ENCODE measurements at regions not wholly inside any gene's neighbourhood (a gene's known extent, or its start where the extent isn't known, plus 50 kb on each side); places are given as distances from the start of the nearest gene placed in this dataset.

DNA sequence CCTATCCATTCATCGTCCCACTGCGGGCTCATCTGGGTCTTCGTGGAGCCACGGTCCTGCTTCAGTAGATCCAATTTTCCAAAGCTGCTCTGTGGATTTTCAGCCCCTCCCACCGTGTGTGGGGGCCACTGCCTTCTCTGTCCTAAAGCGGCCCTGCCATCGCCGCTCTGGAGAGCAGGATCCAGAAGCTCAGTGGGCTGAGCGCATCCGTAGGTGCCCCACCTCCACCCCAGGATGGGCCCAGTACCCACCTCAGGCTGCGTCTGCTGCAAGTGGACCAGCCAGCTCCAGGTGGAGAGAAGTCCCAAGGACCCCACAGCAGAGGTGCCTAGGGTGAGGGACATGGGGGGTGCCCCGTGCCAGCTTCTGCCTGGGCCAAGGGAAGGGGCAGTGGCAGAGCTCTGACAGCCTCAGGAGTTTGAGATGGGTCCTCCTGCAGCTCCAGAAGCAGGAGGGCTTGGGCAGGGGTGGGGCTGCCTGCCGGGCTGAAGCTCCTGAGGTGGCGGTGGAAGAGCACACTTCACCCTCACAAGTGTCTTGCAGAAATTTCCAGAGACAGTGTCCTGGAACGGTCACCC lies 148.1 kb upstream of the C14orf180 start:
- DNase-seq (ENCODE audit: low read depth) = no peak
- H3K27me3 ChIP-seq (replicated peaks; ENCODE audit: control insufficient read depth, insufficient read depth, low read length) = peaks cover 5% of the 10 kb centered on the region

DNA sequence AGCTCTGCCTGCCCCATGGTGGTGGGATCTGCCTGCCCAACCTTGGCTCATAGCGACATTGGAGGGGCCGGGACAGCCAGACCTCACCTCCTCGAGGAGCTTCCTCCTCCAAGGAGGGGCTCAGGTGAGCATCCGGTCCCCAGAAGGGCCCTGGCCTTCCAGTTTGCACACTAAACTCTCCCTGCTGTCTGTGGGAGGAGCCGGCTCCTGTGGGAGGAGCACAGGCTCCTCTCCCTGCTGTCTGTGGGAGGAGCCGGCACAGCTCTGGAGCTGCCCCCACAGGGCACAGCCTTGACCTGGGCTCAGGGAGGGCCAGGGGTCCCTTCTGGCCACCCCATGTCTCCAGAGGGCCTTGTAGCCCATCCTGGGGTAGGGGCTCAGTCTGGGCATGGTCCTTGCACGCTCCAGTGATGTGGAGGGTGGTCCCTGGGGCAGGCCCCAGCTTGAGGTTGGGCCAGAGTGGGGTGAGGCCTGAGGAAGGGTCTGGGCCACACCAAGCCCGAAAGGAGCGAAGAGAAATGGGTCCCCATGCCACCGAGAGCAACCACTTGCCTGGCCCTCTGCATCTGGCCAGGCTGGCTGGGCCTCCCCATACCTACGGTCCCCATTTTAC lies 147.5 kb upstream of the C14orf180 start:
- peaks cover 3% of the 10 kb centered on the region for H3K27me3 ChIP-seq (replicated peaks; ENCODE audit: control insufficient read depth, insufficient read depth, low read length)
- no peak for DNase-seq (ENCODE audit: low read depth)

More for the DNA sequence above, 148.1 kb upstream of the C14orf180 start:
- Histone ChIP-seq H3K4me3 (ENCODE audit: low read length) (no peak overlapping the region), H3K9me3 (ENCODE audit: control insufficient read depth, low read length) (no peaks in the 10 kb centered on the region), H3K9ac (ENCODE audit: low read length) (no peak overlapping the region), H3K36me3 (ENCODE audit: control insufficient read depth, insufficient read depth, low read length, severe bottlenecking) (no peaks in the 10 kb centered on the region), H3K4me1 (ENCODE audit: control insufficient read depth, insufficient read depth, low read length) (no peaks in the 10 kb centered on the region)

DNA sequence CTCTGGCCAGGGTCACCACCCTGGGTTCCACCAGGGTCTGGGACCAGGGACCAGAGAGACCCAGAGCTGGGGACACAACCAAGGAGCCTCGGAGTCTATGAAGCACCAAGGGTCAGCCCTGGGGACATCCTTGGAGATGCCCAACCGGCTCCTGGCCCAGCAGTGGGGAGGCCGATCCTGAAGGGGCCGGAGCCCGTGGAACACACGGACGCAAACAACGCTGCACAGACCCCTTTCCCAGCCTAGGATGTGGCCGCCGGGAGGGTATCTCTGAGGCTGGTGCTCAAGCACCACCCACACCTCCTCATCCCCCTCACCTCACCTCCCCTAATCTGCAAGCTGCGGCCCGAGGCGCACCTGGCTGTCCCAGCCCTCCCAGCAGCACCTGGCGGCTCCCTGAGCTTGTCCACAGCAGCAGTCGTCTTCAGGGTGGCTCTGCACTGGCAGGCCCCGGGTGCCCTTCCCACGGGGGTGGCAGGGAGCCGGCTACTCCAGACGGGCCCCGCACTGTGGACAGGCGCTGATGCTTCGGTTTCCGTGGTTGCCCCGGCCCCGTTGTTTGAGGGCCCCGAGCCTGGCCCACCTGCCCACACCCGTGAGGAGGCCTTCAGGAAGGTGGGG lies 146.8 kb upstream of the C14orf180 start:
- H3K9me3 ChIP-seq (ENCODE audit: control insufficient read depth, low read length) = no peaks in the 10 kb centered on the region
- H3K4me1 ChIP-seq (ENCODE audit: control insufficient read depth, insufficient read depth, low read length) = no peaks in the 10 kb centered on the region
- H3K4me3 ChIP-seq (ENCODE audit: low read length) = no peak overlapping the region
- DNase-seq (ENCODE audit: low read depth) = no peak
- no peak overlapping the region for H3K9ac ChIP-seq (ENCODE audit: low read length)
- no peaks in the 10 kb centered on the region for H3K36me3 ChIP-seq (ENCODE audit: control insufficient read depth, insufficient read depth, low read length, severe bottlenecking)
- no peaks in the 10 kb centered on the region for H3K27me3 ChIP-seq (replicated peaks; ENCODE audit: control insufficient read depth, insufficient read depth, low read length)

More for the DNA sequence above, 147.5 kb upstream of the C14orf180 start:
- Histone ChIP-seq H3K4me1 (ENCODE audit: control insufficient read depth, insufficient read depth, low read length) (no peaks in the 10 kb centered on the region), H3K4me3 (ENCODE audit: low read length) (no peak overlapping the region), H3K9me3 (ENCODE audit: control insufficient read depth, low read length) (no peaks in the 10 kb centered on the region), H3K9ac (ENCODE audit: low read length) (no peak overlapping the region), H3K36me3 (ENCODE audit: control insufficient read depth, insufficient read depth, low read length, severe bottlenecking) (no peaks in the 10 kb centered on the region)

DNA sequence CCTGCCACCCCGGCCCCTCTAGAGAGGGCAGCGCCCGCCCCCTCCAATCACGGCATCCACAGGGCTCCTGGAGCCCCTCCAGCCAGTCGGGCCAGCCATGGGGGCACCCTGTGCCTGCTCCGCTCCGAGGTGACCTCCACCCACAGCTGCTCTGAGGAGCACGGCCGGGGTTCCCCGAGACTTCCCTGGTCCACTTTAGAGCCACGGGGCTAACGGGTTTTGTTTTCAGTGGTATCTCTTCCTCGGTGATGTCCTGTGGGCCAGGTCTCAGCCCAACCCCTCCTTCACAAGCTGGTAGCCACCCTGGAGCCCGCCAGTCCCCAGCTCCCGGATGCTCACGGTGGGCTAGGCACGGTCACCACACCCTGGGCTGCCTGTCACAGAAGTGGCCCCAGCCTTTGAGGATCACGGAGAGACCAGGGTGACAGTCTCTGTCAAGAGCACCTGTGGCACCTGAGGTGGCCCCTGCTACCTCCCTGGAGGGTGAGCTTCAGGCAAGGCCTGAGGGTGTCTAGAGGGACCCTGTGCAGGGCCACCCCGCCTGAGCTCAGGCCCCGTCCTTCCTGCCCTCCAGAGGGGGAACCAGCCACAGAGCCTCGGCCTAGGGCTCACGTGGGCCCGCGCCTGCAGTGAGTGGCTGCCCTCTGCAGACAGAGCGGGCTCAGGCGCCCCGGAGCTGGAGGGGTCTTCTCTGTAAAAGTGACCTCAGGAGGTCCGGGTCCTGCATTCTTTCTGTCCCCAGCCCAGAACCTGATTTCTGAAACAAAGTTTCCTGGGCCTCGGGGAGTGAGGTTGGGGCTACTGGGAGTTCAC lies 146.0 kb upstream of the C14orf180 start:
- no peaks in the 10 kb centered on the region for H3K4me1 ChIP-seq (ENCODE audit: control insufficient read depth, insufficient read depth, low read length)
- no peak overlapping the region for H3K9ac ChIP-seq (ENCODE audit: low read length)
- H3K9me3 ChIP-seq (ENCODE audit: control insufficient read depth, low read length) = no peaks in the 10 kb centered on the region
- no peak overlapping the region for H3K4me3 ChIP-seq (ENCODE audit: low read length)
- DNase-seq (ENCODE audit: low read depth) = no peak
- no peaks in the 10 kb centered on the region for H3K36me3 ChIP-seq (ENCODE audit: control insufficient read depth, insufficient read depth, low read length, severe bottlenecking)
- H3K27me3 ChIP-seq (replicated peaks; ENCODE audit: control insufficient read depth, insufficient read depth, low read length) = no peaks in the 10 kb centered on the region

DNA sequence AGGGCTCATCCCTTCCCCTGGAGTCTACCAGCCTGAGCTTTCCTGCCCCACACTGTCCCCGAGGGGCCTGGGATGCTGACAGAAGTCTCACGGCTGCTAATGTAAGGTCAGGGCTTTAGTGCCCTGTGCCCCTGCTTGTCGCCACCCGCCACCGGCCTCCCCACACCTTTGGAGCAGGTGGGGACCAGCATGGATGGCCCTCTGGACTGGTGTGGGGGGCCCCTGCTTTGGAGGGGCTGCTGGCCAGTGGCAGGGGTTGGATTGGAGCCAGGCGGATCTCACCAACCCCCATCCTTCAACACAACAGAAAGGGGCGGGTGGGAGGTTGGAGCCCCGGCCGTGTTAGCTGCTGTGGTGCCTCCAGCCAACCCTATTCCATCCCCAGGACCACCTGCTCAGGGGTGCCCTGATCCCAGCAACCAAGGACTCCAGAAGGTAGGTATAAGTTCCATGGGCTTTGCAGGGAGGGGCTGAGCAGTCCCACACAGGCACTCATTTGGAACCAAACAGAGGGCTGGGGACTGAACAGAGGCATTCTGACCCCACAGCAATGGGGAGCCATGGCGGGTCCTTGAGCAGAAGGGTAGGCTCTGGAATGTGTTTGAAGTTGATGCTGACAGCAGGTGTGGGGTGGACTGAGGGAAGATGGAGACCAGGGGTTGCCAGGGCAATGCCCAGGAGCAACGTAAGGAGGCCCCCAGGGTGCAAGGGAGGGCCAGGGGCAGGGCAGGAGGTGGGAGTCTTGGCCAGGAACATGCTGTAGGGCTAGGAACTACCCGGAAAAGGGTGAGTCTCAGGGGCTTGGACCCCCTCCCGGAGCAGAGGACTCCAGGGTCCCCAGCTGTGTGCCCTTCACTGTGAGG lies 145.1 kb upstream of the C14orf180 start:
- Histone ChIP-seq H3K4me3 (ENCODE audit: low read length) (no peak overlapping the region), H3K36me3 (ENCODE audit: control insufficient read depth, insufficient read depth, low read length, severe bottlenecking) (no peaks in the 10 kb centered on the region), H3K9ac (ENCODE audit: low read length) (no peak overlapping the region), H3K4me1 (ENCODE audit: control insufficient read depth, insufficient read depth, low read length) (no peaks in the 10 kb centered on the region), H3K9me3 (ENCODE audit: control insufficient read depth, low read length) (peaks cover 6% of the 10 kb centered on the region), H3K27me3 (replicated peaks; ENCODE audit: control insufficient read depth, insufficient read depth, low read length) (no peaks in the 10 kb centered on the region)
- no peak for DNase-seq (ENCODE audit: low read depth)

DNA sequence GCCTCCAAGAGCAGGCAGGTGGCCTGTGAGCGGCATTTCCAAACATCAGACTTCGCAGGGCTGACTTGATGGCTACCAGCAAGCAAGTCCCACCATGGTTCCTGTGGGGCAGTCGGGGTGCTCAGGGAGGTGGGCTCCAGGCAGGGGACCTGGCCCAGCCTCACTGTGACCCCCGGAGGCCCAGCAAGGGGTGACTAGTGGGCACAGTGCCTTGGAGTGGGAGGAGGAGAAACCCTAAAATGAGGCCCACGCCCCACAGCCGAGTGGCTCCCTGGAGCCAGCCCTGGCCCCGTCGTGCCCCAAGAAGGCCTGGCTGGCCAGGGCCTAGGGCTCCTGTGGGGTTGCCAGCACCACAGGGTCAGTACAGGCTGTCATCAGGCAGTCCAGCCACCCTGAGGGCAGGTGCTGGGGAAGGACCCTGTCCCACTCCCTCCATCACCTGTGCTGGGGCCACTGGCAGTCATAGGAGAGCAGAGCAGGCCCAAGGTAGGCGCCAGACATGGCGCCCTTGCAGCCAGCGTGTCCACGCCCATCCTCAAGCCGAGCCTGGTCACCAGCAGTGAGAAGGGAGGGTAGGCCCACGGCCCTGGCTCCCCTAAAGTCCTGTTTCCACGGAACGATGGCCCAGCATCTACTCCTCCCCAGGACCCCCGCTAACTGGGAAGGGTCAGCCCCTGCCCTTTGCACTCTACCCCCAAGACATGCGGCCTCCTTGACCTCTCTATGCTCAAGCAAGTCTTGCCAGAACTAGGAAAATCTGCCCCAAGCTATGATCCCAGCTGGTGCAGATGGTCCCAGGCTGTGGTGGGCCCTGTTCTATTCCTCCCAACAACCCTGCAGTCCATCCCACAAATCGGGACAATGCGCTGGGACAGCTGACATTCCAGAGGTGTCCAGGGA lies 144.2 kb upstream of the C14orf180 start:
- Histone ChIP-seq H3K9ac (ENCODE audit: low read length) (no peak overlapping the region), H3K36me3 (ENCODE audit: control insufficient read depth, insufficient read depth, low read length, severe bottlenecking) (no peaks in the 10 kb centered on the region), H3K27me3 (replicated peaks; ENCODE audit: control insufficient read depth, insufficient read depth, low read length) (no peaks in the 10 kb centered on the region), H3K4me3 (ENCODE audit: low read length) (no peak overlapping the region), H3K4me1 (ENCODE audit: control insufficient read depth, insufficient read depth, low read length) (no peaks in the 10 kb centered on the region), H3K9me3 (ENCODE audit: control insufficient read depth, low read length) (peaks cover 10% of the 10 kb centered on the region)
- DNase-seq (ENCODE audit: low read depth) = no peak

DNA sequence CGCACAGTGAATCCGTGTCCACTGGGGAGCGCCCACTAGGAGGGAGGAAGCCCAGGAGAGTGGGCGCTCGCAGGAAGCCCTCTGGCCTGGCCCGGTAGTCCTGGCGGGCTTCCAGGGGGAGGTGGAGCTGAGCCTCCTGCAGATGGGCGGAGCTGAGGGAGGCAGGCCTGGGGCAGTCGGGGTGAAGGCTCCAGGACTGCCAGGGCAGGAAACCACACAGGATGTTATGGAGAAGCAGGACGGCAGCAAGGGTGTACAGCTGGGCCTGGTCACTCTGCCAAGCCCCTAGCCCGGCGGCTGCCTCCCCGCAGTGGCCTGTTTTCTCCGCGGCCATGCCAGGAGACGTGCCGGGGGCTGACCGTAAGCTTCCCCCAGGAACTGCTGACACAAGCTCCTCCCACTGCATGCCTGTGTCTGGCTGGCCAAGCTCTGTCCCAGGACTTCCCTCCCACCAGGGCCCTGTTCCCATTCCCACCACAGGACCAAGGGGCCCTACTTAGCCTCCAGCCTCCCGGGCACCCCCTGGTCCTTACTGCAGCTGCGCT lies 143.4 kb upstream of the C14orf180 start:
- peak; percentile 23 for DNase-seq (ENCODE audit: low read depth)
- H3K4me3 ChIP-seq (ENCODE audit: low read length) = peak overlapping the region; percentile 39

DNA sequence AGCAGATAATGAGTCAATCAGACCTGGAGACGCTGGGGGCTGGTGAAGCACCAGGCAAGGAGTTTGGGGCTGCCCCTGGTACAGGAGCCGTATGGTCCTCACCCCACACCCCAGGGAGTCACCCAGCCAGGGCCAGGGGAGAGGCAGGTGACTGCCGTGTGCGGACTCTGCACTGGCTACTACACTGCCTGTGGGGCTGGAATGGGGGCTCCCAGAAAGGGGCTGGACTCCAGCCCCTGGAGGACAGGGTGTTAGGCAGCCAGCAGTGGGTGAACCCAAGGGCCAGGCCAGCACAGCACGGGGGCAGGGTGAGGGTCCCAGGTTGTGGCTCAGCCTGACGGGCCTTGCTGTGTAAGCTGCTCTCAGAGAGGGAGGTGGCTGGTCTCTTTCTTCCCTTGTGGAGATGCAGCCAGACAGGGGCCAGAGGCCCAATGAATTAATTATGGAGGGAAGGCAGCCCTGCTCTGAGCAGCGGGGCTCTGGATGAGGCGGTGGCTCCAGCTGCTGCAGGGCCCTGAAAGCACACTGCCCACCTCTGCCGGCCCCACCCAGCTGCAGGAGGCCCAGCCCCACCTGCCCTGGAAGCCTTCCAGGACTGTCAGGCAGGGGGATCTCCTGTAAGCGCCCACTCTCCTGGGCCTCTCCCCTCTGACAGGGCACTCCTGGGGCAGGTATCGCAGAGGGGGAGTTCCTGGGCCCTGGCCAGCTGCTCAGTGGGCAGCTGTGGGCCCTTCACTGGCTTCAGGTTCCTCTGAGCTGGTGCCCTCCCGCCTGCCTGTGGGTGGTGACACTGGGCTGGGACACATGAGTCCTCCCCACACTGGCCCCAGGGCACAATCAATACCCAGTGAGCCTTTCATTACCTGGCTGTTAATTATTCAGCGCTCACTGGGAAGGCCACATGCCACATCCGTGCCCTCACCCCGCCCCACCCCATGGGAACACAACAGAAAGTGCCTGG lies 142.5 kb upstream of the C14orf180 start:
- Histone ChIP-seq H3K27me3 (replicated peaks; ENCODE audit: control insufficient read depth, insufficient read depth, low read length) (peaks cover 5% of the 10 kb centered on the region), H3K36me3 (ENCODE audit: control insufficient read depth, insufficient read depth, low read length, severe bottlenecking) (no peaks in the 10 kb centered on the region), H3K4me3 (ENCODE audit: low read length) (no peak overlapping the region), H3K9me3 (ENCODE audit: control insufficient read depth, low read length) (peaks cover 10% of the 10 kb centered on the region), H3K9ac (ENCODE audit: low read length) (no peak overlapping the region), H3K4me1 (ENCODE audit: control insufficient read depth, insufficient read depth, low read length) (no peaks in the 10 kb centered on the region)
- DNase-seq (ENCODE audit: low read depth) = no peak

More for the DNA sequence above, 143.4 kb upstream of the C14orf180 start:
- H3K9ac ChIP-seq (ENCODE audit: low read length) = no peak overlapping the region
- H3K4me1 ChIP-seq (ENCODE audit: control insufficient read depth, insufficient read depth, low read length) = no peaks in the 10 kb centered on the region
- H3K9me3 ChIP-seq (ENCODE audit: control insufficient read depth, low read length) = peaks cover 10% of the 10 kb centered on the region
- peaks cover 3% of the 10 kb centered on the region for H3K27me3 ChIP-seq (replicated peaks; ENCODE audit: control insufficient read depth, insufficient read depth, low read length)
- no peaks in the 10 kb centered on the region for H3K36me3 ChIP-seq (ENCODE audit: control insufficient read depth, insufficient read depth, low read length, severe bottlenecking)

DNA sequence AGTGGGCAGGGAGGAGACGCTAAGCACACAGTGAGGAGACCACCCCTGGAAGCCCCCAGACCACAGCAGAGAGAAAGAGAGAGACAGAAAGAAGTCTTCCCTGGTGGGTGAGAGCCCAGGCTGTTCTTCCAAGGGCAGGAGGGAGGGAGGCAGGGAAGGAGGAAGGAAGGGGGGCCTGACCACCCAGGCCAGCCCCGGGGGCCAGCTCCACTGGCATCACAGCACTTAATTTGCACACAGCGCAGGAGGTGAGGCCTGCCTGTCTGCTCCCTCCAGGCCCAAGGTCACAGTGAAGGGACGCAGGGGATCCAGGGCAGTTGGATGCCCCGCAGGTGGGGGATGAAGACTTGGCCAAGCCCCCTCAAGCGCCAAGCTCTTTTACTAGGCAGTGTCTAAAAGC lies 141.9 kb upstream of the C14orf180 start:
- Histone ChIP-seq H3K9ac (ENCODE audit: low read length) (no peak overlapping the region), H3K4me1 (ENCODE audit: control insufficient read depth, insufficient read depth, low read length) (no peaks in the 10 kb centered on the region), H3K4me3 (ENCODE audit: low read length) (no peak overlapping the region), H3K27me3 (replicated peaks; ENCODE audit: control insufficient read depth, insufficient read depth, low read length) (peaks cover 5% of the 10 kb centered on the region), H3K36me3 (ENCODE audit: control insufficient read depth, insufficient read depth, low read length, severe bottlenecking) (no peaks in the 10 kb centered on the region), H3K9me3 (ENCODE audit: control insufficient read depth, low read length) (peaks cover 10% of the 10 kb centered on the region)
- no peak for DNase-seq (ENCODE audit: low read depth)
